BLaER1 (cell line): ENCODE measurements at regions not wholly inside any gene's neighbourhood (a gene's known extent, or its start where the extent isn't known, plus 50 kb on each side); places are given as distances from the start of the nearest gene placed in this dataset.

Experiments used
- H3K27ac ChIP-seq: shearing (Covaris generic); formaldehyde crosslinking; 2 replicates; pipeline ENCODE4 v1.8.1; 2022
- H3K27me3 ChIP-seq: shearing (Covaris generic); formaldehyde crosslinking; 2 replicates; pipeline ENCODE4 v1.8.1; 2022
- H3K36me3 ChIP-seq: shearing (Covaris generic); formaldehyde crosslinking; 2 replicates; pipeline ENCODE4 v1.8.1; 2022
- H3K4me1 ChIP-seq: shearing (Covaris generic); formaldehyde crosslinking; 2 replicates; pipeline ENCODE4 v1.8.1; 2022
- H3K4me2 ChIP-seq: shearing (Covaris generic); formaldehyde crosslinking; 2 replicates; pipeline ENCODE4 v1.8.1; 2022
- H3K4me3 ChIP-seq: shearing (Covaris generic); formaldehyde crosslinking; 2 replicates; pipeline ENCODE4 v1.8.1; 2022
- H3K9ac ChIP-seq: shearing (Covaris generic); formaldehyde crosslinking; 2 replicates; pipeline ENCODE4 v1.8.1; 2022
- H3K9me3 ChIP-seq: shearing (Covaris generic); formaldehyde crosslinking; 2 replicates; pipeline ENCODE4 v1.8.1; 2022
- H4K20me1 ChIP-seq: shearing (Covaris generic); formaldehyde crosslinking; 2 replicates; pipeline ENCODE4 v1.8.1; 2022
- Cebpa-rat ChIP-seq: shearing (Covaris generic); IDR thresholded peaks from 2 replicates; pipeline ENCODE4 v1.8.1; 2022

DNA sequence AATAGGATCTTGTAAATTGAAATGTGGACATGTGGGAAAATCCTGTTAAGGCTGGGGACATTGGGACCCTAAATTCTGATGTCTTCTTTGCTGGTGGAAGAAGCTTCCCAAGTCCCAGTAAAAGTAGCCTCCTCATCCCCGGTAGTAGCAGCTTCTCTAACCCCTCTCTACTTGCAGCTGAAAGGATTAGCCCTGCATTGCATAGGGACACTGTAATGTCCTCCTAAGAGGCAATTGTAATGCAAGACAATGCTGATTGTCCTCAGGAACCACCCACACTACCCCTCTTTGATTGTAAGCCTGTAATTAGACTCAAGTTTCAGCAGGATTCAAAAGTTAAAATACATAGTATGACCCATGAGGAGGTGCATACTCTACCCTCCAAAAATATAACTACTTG lies 1938.4 kb upstream of the C9orf72 start:
- Histone ChIP-seq H3K9ac (no peak overlapping the region), H3K9me3 (no peaks in the 10 kb centered on the region), H3K27me3 (no peaks in the 10 kb centered on the region), H3K4me3 (no peak overlapping the region), H3K4me1 (no peaks in the 10 kb centered on the region), H3K27ac (no peak overlapping the region), H3K36me3 (no peaks in the 10 kb centered on the region), H4K20me1 (no peaks in the 10 kb centered on the region), H3K4me2 (no peak overlapping the region)
- no peak for TF ChIP-seq Cebpa-rat

DNA sequence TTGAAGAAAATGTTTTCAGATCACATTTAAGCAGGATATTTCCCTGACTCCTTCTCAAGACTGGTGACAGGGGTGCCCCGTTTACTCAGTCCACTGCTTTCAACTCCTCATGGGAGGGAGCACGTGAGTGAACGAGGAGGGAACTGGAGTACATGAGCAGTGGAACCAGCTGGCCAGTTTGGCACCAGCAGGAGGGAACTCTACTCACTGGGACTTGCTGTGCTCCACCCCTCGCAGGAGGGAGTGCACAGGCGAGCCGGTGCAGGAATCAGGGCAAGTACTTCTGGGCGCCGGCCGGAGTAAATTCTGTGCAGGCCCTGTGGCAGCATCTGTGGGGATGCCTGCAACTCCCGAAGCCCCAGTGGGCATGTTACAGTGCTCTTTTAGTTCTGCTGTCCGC lies 1941.1 kb upstream of the C9orf72 start:
- H3K4me3 ChIP-seq: no peak overlapping the region
- TF ChIP-seq Cebpa-rat: no peak
- no peak overlapping the region for H3K9ac ChIP-seq
- H3K4me1 ChIP-seq: no peaks in the 10 kb centered on the region
- no peaks in the 10 kb centered on the region for H3K36me3 ChIP-seq
- H3K27ac ChIP-seq: no peak overlapping the region
- H3K27me3 ChIP-seq: no peaks in the 10 kb centered on the region
- no peaks in the 10 kb centered on the region for H4K20me1 ChIP-seq
- no peak overlapping the region for H3K4me2 ChIP-seq
- no peaks in the 10 kb centered on the region for H3K9me3 ChIP-seq

DNA sequence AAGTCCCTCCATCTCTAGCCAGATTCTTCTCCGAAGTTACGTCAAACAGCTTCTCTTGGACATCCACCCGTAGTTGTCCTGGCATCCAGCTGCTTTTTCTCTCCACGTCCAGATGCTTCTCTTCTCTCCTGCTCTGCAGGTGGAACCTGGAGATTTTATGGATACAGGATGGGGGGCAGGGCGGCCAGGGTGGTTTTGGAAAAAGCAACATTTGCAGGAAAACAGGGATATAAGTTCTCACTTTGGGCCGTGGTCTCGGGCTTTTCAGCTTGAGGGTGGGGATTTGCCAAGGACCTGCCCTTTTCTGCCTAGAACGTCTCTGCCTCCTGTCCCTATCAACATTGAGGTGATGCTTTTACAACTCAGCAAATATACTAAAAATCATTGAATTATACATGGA lies 1941.6 kb upstream of the C9orf72 start:
- H3K9ac ChIP-seq: no peak overlapping the region
- no peaks in the 10 kb centered on the region for H3K36me3 ChIP-seq
- no peaks in the 10 kb centered on the region for H4K20me1 ChIP-seq
- TF ChIP-seq Cebpa-rat: no peak
- no peak overlapping the region for H3K27ac ChIP-seq
- no peak overlapping the region for H3K4me3 ChIP-seq
- H3K4me2 ChIP-seq: no peak overlapping the region
- H3K4me1 ChIP-seq: no peaks in the 10 kb centered on the region
- H3K27me3 ChIP-seq: no peaks in the 10 kb centered on the region
- no peaks in the 10 kb centered on the region for H3K9me3 ChIP-seq

DNA sequence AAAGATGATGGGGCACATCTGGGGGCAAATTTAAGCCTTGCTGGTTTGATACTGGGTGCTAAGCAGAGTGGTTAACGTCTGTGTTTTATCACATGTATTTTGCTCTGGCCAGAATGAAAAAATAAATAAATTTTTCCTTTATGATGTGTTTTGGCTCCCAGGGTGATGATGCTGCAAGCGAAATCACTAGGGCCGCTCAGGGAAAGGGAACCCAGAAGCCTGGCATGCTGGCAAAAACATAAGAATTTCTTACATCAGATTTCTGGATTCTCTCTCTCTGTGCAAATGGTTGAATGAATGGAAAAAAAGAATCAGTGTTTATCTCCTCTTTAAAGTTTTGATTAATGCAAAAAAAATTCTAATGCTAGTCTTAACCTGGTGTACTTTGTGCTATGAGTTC lies 1975.2 kb upstream of the C9orf72 start:
- Histone ChIP-seq H3K4me2 (no peak overlapping the region), H3K36me3 (no peaks in the 10 kb centered on the region), H3K27me3 (no peaks in the 10 kb centered on the region), H4K20me1 (no peaks in the 10 kb centered on the region), H3K27ac (no peak overlapping the region), H3K9ac (no peak overlapping the region), H3K4me1 (no peaks in the 10 kb centered on the region), H3K4me3 (no peak overlapping the region), H3K9me3 (no peaks in the 10 kb centered on the region)
- no peak for TF ChIP-seq Cebpa-rat

DNA sequence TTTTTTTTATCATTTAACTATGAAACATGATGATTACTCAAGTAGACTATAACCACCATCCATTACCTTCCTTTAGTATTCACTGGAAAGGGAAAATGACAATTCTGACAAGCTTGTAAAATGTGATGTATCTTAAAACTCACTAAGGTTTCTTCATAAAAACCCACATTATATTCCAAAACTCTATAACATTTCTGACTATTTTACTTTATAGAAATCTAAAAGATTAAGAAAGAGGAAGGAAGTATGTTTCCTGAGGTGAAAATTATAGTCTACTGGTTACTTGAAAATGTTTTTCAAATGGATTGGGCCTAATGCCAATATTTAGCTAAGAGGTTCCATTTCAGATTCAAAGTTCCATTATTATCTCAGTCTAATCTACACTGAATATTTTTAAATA lies 1982.2 kb upstream of the C9orf72 start:
- Histone ChIP-seq H3K36me3 (no peaks in the 10 kb centered on the region), H3K27me3 (no peaks in the 10 kb centered on the region)
- no peak for TF ChIP-seq Cebpa-rat

DNA sequence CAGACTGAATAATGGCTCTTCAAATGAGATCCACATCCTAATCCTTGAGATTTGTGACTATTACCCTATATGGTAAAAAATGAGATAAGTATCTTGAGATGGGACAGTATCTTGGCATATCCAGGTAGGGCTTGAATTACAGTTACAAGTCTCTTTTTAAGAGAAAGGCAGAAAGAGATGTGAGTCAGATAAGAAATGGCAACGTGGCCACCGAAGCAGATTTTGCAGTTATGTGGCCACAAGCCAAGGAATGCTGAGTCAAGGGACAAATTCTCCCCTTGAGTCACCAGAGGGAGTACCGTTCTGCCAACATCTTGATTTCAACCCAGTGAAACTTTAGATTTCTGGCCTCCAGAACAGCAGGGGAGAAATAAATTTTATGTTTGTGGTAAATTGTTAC lies 1983.0 kb upstream of the C9orf72 start:
- no peak overlapping the region for H3K9ac ChIP-seq
- H3K27me3 ChIP-seq: no peaks in the 10 kb centered on the region
- H3K4me2 ChIP-seq: no peak overlapping the region
- no peaks in the 10 kb centered on the region for H3K9me3 ChIP-seq
- no peak overlapping the region for H3K27ac ChIP-seq
- no peaks in the 10 kb centered on the region for H3K36me3 ChIP-seq
- TF ChIP-seq Cebpa-rat: no peak
- no peaks in the 10 kb centered on the region for H3K4me1 ChIP-seq
- no peaks in the 10 kb centered on the region for H4K20me1 ChIP-seq
- H3K4me3 ChIP-seq: no peak overlapping the region

More for the DNA sequence above, 1982.2 kb upstream of the C9orf72 start:
- no peaks in the 10 kb centered on the region for H4K20me1 ChIP-seq
- no peak overlapping the region for H3K9ac ChIP-seq
- no peak overlapping the region for H3K4me3 ChIP-seq
- no peak overlapping the region for H3K27ac ChIP-seq
- H3K4me2 ChIP-seq: no peak overlapping the region
- no peaks in the 10 kb centered on the region for H3K4me1 ChIP-seq
- no peaks in the 10 kb centered on the region for H3K9me3 ChIP-seq

DNA sequence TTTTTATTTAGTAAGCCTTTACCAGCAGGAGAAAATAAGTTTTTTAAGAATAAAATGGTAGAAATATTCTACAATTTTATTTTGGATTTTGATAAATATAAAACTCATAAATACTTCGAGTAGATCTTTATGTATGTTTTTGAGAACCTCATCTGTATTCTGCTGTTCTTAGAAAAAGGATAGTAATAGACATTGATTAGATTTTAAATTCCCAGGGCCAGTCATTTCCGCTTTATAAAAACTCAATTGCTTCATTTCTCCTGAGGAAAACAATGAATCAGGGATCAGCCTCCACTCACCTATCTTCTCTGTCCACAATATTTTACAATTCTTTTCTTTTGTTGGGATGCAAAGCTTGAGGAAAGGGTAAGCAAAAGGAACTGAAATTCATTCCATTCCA lies 1983.5 kb upstream of the C9orf72 start:
- no peaks in the 10 kb centered on the region for H3K9me3 ChIP-seq
- H4K20me1 ChIP-seq: no peaks in the 10 kb centered on the region
- H3K4me1 ChIP-seq: no peaks in the 10 kb centered on the region
- H3K36me3 ChIP-seq: no peaks in the 10 kb centered on the region
- H3K4me2 ChIP-seq: no peak overlapping the region
- no peaks in the 10 kb centered on the region for H3K27me3 ChIP-seq
- no peak overlapping the region for H3K4me3 ChIP-seq
- H3K27ac ChIP-seq: no peak overlapping the region
- H3K9ac ChIP-seq: no peak overlapping the region
- TF ChIP-seq Cebpa-rat: no peak

DNA sequence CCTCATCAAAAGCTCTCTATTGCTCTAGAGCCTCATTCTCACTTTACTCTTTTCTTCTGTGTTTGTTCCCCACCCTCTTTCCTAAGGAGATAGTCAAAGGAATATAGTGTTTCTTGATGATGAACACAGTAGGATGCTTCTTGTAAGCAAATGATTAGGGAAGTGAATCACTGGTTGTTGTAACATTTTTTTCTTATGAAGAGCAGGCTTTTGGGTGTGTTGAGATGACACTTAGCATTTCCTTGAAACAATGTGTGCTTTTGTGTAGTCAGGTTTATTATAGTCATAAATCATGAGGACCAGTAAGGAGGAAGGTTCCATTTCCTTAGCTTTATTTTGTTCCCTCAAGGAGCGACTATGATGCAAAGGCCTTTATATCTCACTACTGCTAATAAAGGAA lies 1991.3 kb upstream of the C9orf72 start:
- no peaks in the 10 kb centered on the region for H3K4me1 ChIP-seq
- TF ChIP-seq Cebpa-rat: no peak
- no peak overlapping the region for H3K27ac ChIP-seq
- no peaks in the 10 kb centered on the region for H4K20me1 ChIP-seq
- no peaks in the 10 kb centered on the region for H3K27me3 ChIP-seq
- H3K36me3 ChIP-seq: no peaks in the 10 kb centered on the region
- H3K4me2 ChIP-seq: no peak overlapping the region
- H3K4me3 ChIP-seq: no peak overlapping the region
- H3K9ac ChIP-seq: no peak overlapping the region
- H3K9me3 ChIP-seq: no peaks in the 10 kb centered on the region

DNA sequence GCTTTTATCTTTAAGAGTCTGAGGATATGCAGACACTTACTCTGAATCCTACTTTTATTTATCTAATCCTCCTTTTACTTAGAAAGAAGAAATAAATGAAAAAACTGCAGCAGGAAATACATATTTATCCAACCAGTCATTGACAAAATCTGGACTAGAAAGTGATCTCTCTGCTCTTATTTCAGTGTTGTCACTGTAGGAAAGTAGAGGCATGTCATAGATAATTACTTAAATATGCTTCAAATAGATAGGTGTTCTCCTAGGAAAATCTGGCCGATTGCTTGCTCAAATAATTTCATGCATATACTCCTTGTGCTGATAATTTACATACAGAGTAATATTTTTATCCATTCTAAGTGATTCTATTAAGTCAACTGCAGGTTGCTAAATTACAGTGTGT lies 2001.9 kb upstream of the C9orf72 start:
- Histone ChIP-seq H3K4me2 (no peak overlapping the region), H3K9me3 (no peaks in the 10 kb centered on the region), H3K36me3 (no peaks in the 10 kb centered on the region), H3K27ac (no peak overlapping the region), H4K20me1 (no peaks in the 10 kb centered on the region), H3K4me1 (no peaks in the 10 kb centered on the region), H3K4me3 (no peak overlapping the region), H3K9ac (no peak overlapping the region), H3K27me3 (no peaks in the 10 kb centered on the region)
- no peak for TF ChIP-seq Cebpa-rat

DNA sequence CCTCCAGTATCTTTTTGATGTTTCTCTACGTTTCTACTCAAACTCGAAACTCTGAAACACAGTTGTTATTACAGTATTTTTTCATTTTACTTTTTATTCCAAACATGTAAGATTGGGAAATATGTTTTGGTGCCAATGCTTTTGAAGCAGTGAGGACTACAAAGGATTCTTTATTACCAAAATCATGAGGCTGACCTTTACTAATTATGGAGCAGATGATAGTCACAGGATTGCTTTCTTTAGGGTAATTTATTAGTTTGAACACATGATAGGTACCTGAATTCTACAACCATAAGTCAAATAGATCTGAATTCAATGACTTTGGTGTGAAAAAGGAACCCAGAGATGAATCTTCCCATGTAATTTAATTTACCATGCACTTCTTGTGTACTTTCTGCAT lies 2015.1 kb upstream of the C9orf72 start:
- Histone ChIP-seq H3K4me1 (no peaks in the 10 kb centered on the region), H4K20me1 (no peaks in the 10 kb centered on the region), H3K27me3 (no peaks in the 10 kb centered on the region), H3K9ac (no peak overlapping the region), H3K27ac (no peak overlapping the region), H3K4me2 (no peak overlapping the region), H3K36me3 (no peaks in the 10 kb centered on the region), H3K9me3 (no peaks in the 10 kb centered on the region), H3K4me3 (no peak overlapping the region)
- no peak for TF ChIP-seq Cebpa-rat

DNA sequence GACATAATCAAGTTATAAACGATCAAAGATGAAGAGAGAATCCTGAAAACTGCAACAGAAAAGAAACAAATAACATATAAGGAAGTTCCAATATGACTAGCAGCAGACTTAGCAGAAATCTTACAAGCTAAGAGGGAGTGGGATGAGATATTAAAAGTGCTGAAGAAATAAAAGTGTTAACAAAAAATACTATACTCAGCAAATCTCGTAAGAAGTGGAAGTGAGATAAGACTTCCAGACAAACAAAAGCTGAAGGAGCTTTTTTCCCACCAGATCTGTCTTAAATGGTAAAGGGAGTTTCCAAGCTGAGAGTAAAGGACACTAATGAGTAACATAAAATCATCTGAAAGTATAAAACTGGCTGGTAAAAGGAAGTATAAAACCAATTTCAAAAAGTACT lies 2036.0 kb upstream of the C9orf72 start:
- H3K4me1 ChIP-seq: no peaks in the 10 kb centered on the region
- H3K9me3 ChIP-seq: no peaks in the 10 kb centered on the region
- H3K4me2 ChIP-seq: no peak overlapping the region
- no peak overlapping the region for H3K9ac ChIP-seq
- TF ChIP-seq Cebpa-rat: no peak
- H3K27me3 ChIP-seq: no peaks in the 10 kb centered on the region
- no peak overlapping the region for H3K4me3 ChIP-seq
- H3K27ac ChIP-seq: no peak overlapping the region
- no peaks in the 10 kb centered on the region for H4K20me1 ChIP-seq
- no peaks in the 10 kb centered on the region for H3K36me3 ChIP-seq
